NCI-H82 treated with DMSO at 0.1 percent for 48 hours (cell line): ENCODE measurements at regions not wholly inside any gene's neighbourhood (a gene's known extent, or its start where the extent isn't known, plus 50 kb on each side); places are given as distances from the start of the nearest gene placed in this dataset.
"Not testable (repeated sequence)": the region's sequence is repeated elsewhere in the genome, so short reads cannot be mapped to it uniquely, and the experiment has no call there.

Source experiments
- DNase-seq: peaks from one replicate; lab custom pipeline; 2025; ENCODE audit not compliant: unreplicated experiment; lab: John Stamatoyannopoulos, UW

- DNase-seq = no peak
Measured at GRCh38 chr2:53378791-53379190, 388.8 kb upstream of the CHAC2 start.

GRCh38 chr2:53373126-53373525, 394.5 kb upstream of the CHAC2 start:
- no peak for DNase-seq

GRCh38 chr2:53366543-53366942, 401.1 kb upstream of the CHAC2 start:
- DNase-seq = no peak

GRCh38 chr2:53362934-53363333, 404.7 kb upstream of the CHAC2 start:
- no peak for DNase-seq

GRCh38 chr2:53356291-53356905, 411.2 kb upstream of the CHAC2 start:
- no peak for DNase-seq

GRCh38 chr2:53353135-53354114, 414.2 kb upstream of the CHAC2 start:
- peak; percentile 38 for DNase-seq

GRCh38 chr2:53347269-53347668, 420.3 kb upstream of the CHAC2 start:
- no peak for DNase-seq

GRCh38 chr2:53342248-53342647, 425.4 kb upstream of the CHAC2 start:
- DNase-seq = no peak

- no peak for DNase-seq
Measured at GRCh38 chr2:53334610-53335009, 433.0 kb upstream of the CHAC2 start.

GRCh38 chr2:53331667-53332066, 435.9 kb upstream of the CHAC2 start:
- DNase-seq = no peak

GRCh38 chr2:53317861-53318260, 449.7 kb upstream of the CHAC2 start:
- no peak for DNase-seq

- DNase-seq = no peak
Measured at GRCh38 chr2:53315149-53315548, 452.5 kb upstream of the CHAC2 start.

GRCh38 chr2:53314718-53315117, 452.9 kb upstream of the CHAC2 start:
- DNase-seq = no peak

GRCh38 chr2:53313644-53314043, 454.0 kb upstream of the CHAC2 start:
- DNase-seq = not testable (repeated sequence)

GRCh38 chr2:53312721-53313120, 454.9 kb upstream of the CHAC2 start:
- no peak for DNase-seq

- no peak for DNase-seq
Measured at GRCh38 chr2:53312181-53312580, 455.4 kb upstream of the CHAC2 start.

- DNase-seq = no peak
Measured at GRCh38 chr2:53303012-53303578, 464.5 kb upstream of the CHAC2 start.

GRCh38 chr2:53302455-53302854, 465.1 kb upstream of the CHAC2 start:
- peak; percentile 23 for DNase-seq

GRCh38 chr2:53289309-53290006, 478.1 kb upstream of the CHAC2 start:
- DNase-seq = no peak

- no peak for DNase-seq
Measured at GRCh38 chr2:53286345-53286744, 481.3 kb upstream of the CHAC2 start.

GRCh38 chr2:53275743-53276142, 491.9 kb upstream of the CHAC2 start:
- no peak for DNase-seq
